ENCODE measurements at regions not wholly inside any gene's neighbourhood (a gene's known extent, or its start where the extent isn't known, plus 50 kb on each side); places are given as distances from the start of the nearest gene placed in this dataset.

- no peak for TF ChIP-seq ZNF274 (IDR thresholded peaks at IDR 0.05; ENCODE audit: low read depth, low read length)
- TF ChIP-seq SUZ12 (IDR thresholded peaks at IDR 0.05; ENCODE audit: extremely low read depth, insufficient read depth, insufficient read length): no peak
- TF ChIP-seq YY1 (IDR thresholded peaks at IDR 0.05; ENCODE audit: insufficient read depth, insufficient read length): no peak
Observed at GRCh38 chr2:189287363-189287762, 107.8 kb upstream of the COL5A2 start.
